ENCODE measurements at regions not wholly inside any gene's neighbourhood (a gene's known extent, or its start where the extent isn't known, plus 50 kb on each side); places are given as distances from the start of the nearest gene placed in this dataset.

DNA sequence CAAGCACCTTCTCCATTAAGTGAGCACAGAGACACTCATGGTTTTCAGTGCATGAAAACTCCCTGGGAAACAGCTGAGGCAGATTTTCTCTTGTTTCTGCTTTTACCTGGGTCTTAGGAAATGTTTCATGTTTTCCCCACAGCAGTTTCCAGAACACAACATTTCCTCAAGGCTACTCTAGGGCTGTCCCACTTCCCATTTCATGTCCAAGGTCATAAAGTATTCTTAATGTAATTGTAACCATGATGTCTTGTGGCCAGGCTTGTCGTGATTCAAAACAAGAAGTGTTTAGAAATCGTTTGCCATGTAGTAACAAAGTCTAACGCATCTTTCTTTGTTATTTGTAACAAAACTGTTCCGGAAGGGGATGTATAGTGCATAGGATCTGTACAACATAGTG, 83.8 kb upstream of the NRP1 start:
- TF ChIP-seq CTCF (IDR thresholded peaks at IDR 0.05; ENCODE audit: low read length) (no peak), EZH2 (IDR thresholded peaks at IDR 0.05; ENCODE audit: borderline replicate concordance, low read length) (no peak)

Measured in OCI-LY1 (cell line).